Keratinocyte (primary cell): ENCODE measurements at regions not wholly inside any gene's neighbourhood (a gene's known extent, or its start where the extent isn't known, plus 50 kb on each side); places are given as distances from the start of the nearest gene placed in this dataset.

Experiments
- DNase-seq: peaks from one replicate; pipeline ENCODE4 v3.0.0-alpha.2; 2011; ENCODE audit warnings: low read depth, missing footprints, low spot score
- FAIRE-seq: peaks from 2 replicates; lab custom pipeline; 2011; peaks lifted over from hg19 to GRCh38; lab: Jason Lieb, UNC
- H2AFZ ChIP-seq: 2 replicates; pipeline ENCODE4 v1.6.0; 2012; ENCODE audit warnings: low read length, control low read depth, inconsistent platforms; ENCODE audit not compliant: control insufficient read depth
- H3K27ac ChIP-seq: 2 replicates; pipeline ENCODE4 v1.5.1; 2011; ENCODE audit warnings: low read length; ENCODE audit not compliant: control insufficient read depth, insufficient read depth
- H3K27me3 ChIP-seq: 3 replicates; pipeline ENCODE4 v1.6.0; 2011; ENCODE audit warnings: low read length; ENCODE audit not compliant: control insufficient read depth, insufficient read depth; ENCODE audit errors: extremely low read depth
- H3K36me3 ChIP-seq, 2 experiments: 2 replicates in 1 of 2; 3 replicates in 1 of 2; pipeline ENCODE4 v1.5.1; 2011; ENCODE audit warnings: low read length in 2 of 2, mild to moderate bottlenecking in 1 of 2; ENCODE audit not compliant: control insufficient read depth in 2 of 2, insufficient read depth in 2 of 2; ENCODE audit errors: extremely low read depth in 1 of 2
- H3K4me1 ChIP-seq: 3 replicates; pipeline ENCODE4 v1.5.1; 2011; ENCODE audit warnings: low read length; ENCODE audit not compliant: control insufficient read depth, insufficient read depth; ENCODE audit errors: extremely low read depth
- H3K4me2 ChIP-seq: 3 replicates; pipeline ENCODE4 v1.6.0; 2011; ENCODE audit warnings: low read depth, low read length; ENCODE audit not compliant: control insufficient read depth, insufficient read depth; ENCODE audit errors: extremely low read depth
- H3K4me3 ChIP-seq, 3 experiments: fragments of 200-600 bp in 1 of 3; sonication (generic) in 1 of 3; 2 replicates in 2 of 3; 3 replicates in 1 of 3; pipeline ENCODE4 v1.5.1; 2011 to 2016; ENCODE audit warnings: low read length in 3 of 3, mild to moderate bottlenecking in 3 of 3, control low read depth in 2 of 3, inconsistent platforms in 1 of 3, low read depth in 1 of 3, mixed read lengths in 1 of 3, mixed run types in 1 of 3, moderate library complexity in 1 of 3; ENCODE audit not compliant: control insufficient read depth in 2 of 3, insufficient read depth in 2 of 3; ENCODE audit errors: extremely low read depth in 1 of 3
- H3K79me2 ChIP-seq: 2 replicates; pipeline ENCODE4 v1.6.0; 2012; ENCODE audit warnings: low read length; ENCODE audit not compliant: control insufficient read depth, insufficient read depth
- H3K9ac ChIP-seq: 3 replicates; pipeline ENCODE4 v1.6.0; 2011; ENCODE audit warnings: low read length; ENCODE audit not compliant: control insufficient read depth, insufficient read depth; ENCODE audit errors: extremely low read depth
- H3K9me1 ChIP-seq: 3 replicates; pipeline ENCODE4 v1.6.0; 2011; ENCODE audit warnings: low read length; ENCODE audit not compliant: control insufficient read depth, insufficient read depth; ENCODE audit errors: extremely low read depth
- H3K9me3 ChIP-seq: 2 replicates; pipeline ENCODE4 v1.5.1; 2012; ENCODE audit warnings: low read depth, low read length; ENCODE audit not compliant: control insufficient read depth
- H4K20me1 ChIP-seq: 3 replicates; pipeline ENCODE4 v1.6.0; 2011; ENCODE audit warnings: low read length; ENCODE audit not compliant: control insufficient read depth, insufficient read depth; ENCODE audit errors: extremely low read depth
- EZH2 ChIP-seq: IDR thresholded peaks from one replicate; pipeline ENCODE4 v1.6.1; 2012; ENCODE audit warnings: inconsistent platforms, mild to moderate bottlenecking, low read length, moderate library complexity
- dilution Hi-C: fragments of 300-500 bp; cut with MboI; formaldehyde crosslinking; loops from one replicate; pipeline ENCODE4 v1.7.0; 2020; ENCODE audit warnings: low sequenced_read_pairs; ENCODE audit not compliant: extremely low pct_ligation_motif_present
- TF ChIP-seq, protein P1 (sequence below), 3 experiments: IDR thresholded peaks in 1 of 3; conservative IDR thresholded peaks in 1 of 3; optimal IDR thresholded peaks in 1 of 3; 2 replicates in 2 of 3; 3 replicates in 1 of 3; pipeline versions ENCODE3 to v1.5.1; 2011; ENCODE audit warnings: low read length in 3 of 3, mild to moderate bottlenecking in 3 of 3, moderate library complexity in 2 of 3, control low read depth in 1 of 3, inconsistent platforms in 1 of 3; ENCODE audit not compliant: insufficient read depth in 2 of 3; ENCODE audit errors: extremely low read depth in 1 of 3

GRCh38 chr2:222357930-222358329, 59.1 kb upstream of the PAX3 start:
- no peak overlapping the region for H3K4me2 ChIP-seq
- H3K27ac ChIP-seq: no peak overlapping the region
- H3K4me1 ChIP-seq: no peaks in the 10 kb centered on the region
- H3K27me3 ChIP-seq: no peaks in the 10 kb centered on the region
- FAIRE-seq (no peak), DNase-seq (no peak)
- no peak overlapping the region for H3K9ac ChIP-seq
- H3K9me3 ChIP-seq: no peaks in the 10 kb centered on the region
- H3K9me1 ChIP-seq: no peaks in the 10 kb centered on the region
- H3K36me3 ChIP-seq: no peaks in the 10 kb centered on the region
- dilution Hi-C loops: no loop called here
- H3K79me2 ChIP-seq: no peaks in the 10 kb centered on the region
- no peaks in the 10 kb centered on the region for H4K20me1 ChIP-seq
- no peak overlapping the region for H2AFZ ChIP-seq
- no peak overlapping the region for H3K4me3 ChIP-seq
- TF ChIP-seq, protein P1, sequence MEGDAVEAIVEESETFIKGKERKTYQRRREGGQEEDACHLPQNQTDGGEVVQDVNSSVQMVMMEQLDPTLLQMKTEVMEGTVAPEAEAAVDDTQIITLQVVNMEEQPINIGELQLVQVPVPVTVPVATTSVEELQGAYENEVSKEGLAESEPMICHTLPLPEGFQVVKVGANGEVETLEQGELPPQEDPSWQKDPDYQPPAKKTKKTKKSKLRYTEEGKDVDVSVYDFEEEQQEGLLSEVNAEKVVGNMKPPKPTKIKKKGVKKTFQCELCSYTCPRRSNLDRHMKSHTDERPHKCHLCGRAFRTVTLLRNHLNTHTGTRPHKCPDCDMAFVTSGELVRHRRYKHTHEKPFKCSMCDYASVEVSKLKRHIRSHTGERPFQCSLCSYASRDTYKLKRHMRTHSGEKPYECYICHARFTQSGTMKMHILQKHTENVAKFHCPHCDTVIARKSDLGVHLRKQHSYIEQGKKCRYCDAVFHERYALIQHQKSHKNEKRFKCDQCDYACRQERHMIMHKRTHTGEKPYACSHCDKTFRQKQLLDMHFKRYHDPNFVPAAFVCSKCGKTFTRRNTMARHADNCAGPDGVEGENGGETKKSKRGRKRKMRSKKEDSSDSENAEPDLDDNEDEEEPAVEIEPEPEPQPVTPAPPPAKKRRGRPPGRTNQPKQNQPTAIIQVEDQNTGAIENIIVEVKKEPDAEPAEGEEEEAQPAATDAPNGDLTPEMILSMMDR (optimal IDR thresholded peaks at IDR 0.05 in 1 of 3, IDR thresholded peaks at IDR 0.05 in 1 of 3, conservative IDR thresholded peaks at IDR 0.05 in 1 of 3; ENCODE audit: extremely low read depth in 1 of 3, insufficient read depth in 2 of 3, low read length in 3 of 3): no peak
- no peak for TF ChIP-seq EZH2

DNA sequence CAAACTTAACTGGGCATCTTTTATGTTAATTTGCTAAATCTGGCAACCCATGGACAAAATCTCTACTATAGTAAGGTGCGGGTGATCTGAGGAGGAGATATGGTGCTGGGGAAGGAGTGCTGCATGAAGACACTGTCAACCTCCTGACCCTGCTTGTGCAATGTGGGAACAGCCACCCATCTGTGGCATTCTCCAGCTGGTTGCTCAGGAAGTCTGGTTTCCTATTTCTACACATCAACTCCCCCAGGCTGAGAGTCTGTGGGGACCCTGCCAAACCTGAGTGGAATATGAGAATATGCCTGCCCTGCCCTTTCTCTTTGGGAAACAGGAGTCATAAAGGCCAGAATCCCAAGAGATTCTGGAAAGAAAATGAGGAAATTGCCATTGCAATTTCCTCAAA, 60.1 kb upstream of the PAX3 start:
- no peaks in the 10 kb centered on the region for H3K36me3 ChIP-seq
- H3K27me3 ChIP-seq: no peaks in the 10 kb centered on the region
- no peaks in the 10 kb centered on the region for H3K9me3 ChIP-seq
- FAIRE-seq (no peak), DNase-seq (no peak)
- no peaks in the 10 kb centered on the region for H3K4me1 ChIP-seq
- TF ChIP-seq, protein P1 (optimal IDR thresholded peaks at IDR 0.05 in 1 of 3, IDR thresholded peaks at IDR 0.05 in 1 of 3, conservative IDR thresholded peaks at IDR 0.05 in 1 of 3; ENCODE audit: extremely low read depth in 1 of 3, insufficient read depth in 2 of 3, low read length in 3 of 3): no peak
- no peaks in the 10 kb centered on the region for H3K79me2 ChIP-seq
- no peak overlapping the region for H3K9ac ChIP-seq
- no peak overlapping the region for H3K4me3 ChIP-seq
- H3K4me2 ChIP-seq: no peak overlapping the region
- H2AFZ ChIP-seq: no peak overlapping the region
- H3K27ac ChIP-seq: no peak overlapping the region
- dilution Hi-C loops: no loop called here
- no peaks in the 10 kb centered on the region for H3K9me1 ChIP-seq
- no peaks in the 10 kb centered on the region for H4K20me1 ChIP-seq
